Neural progenitor cell (in vitro differentiated cells): ENCODE measurements at regions not wholly inside any gene's neighbourhood (a gene's known extent, or its start where the extent isn't known, plus 50 kb on each side); places are given as distances from the start of the nearest gene placed in this dataset.

Experiments
- DNase-seq: peaks from one replicate; pipeline ENCODE4 v3.0.0-alpha.2; 2016; ENCODE audit warnings: low spot score
- H2AFZ ChIP-seq: fragments of 200-600 bp; sonication (generic); replicated peaks from 2 replicates; pipeline ENCODE4 v1.6.1; 2016; ENCODE audit warnings: antibody characterized with exemption
- H3F3A ChIP-seq: fragments of 200-600 bp; sonication (generic); 2 replicates; pipeline ENCODE4 v1.6.1; 2016; ENCODE audit warnings: antibody characterized with exemption, low read depth
- H3K27ac ChIP-seq: fragments of 200-600 bp; sonication (generic); 2 replicates; pipeline ENCODE4 v1.5.1; 2016; ENCODE audit warnings: mild to moderate bottlenecking
- H3K27me3 ChIP-seq: fragments of 200-600 bp; sonication (generic); 2 replicates; pipeline ENCODE4 v1.6.1; 2016; ENCODE audit warnings: mild to moderate bottlenecking, moderate library complexity
- H3K36me3 ChIP-seq: fragments of 200-600 bp; sonication (generic); 2 replicates; pipeline ENCODE4 v1.5.1; 2016
- H3K4me1 ChIP-seq: fragments of 200-600 bp; sonication (generic); 2 replicates; pipeline ENCODE4 v1.6.1; 2016; ENCODE audit warnings: mixed run types
- H3K4me2 ChIP-seq: fragments of 200-600 bp; sonication (generic); 2 replicates; pipeline ENCODE4 v1.6.1; 2016
- H3K4me3 ChIP-seq: fragments of 200-600 bp; sonication (generic); 2 replicates; pipeline ENCODE4 v1.5.1; 2016
- H3K79me2 ChIP-seq: fragments of 200-600 bp; sonication (generic); 2 replicates; pipeline ENCODE4 v1.6.1; 2016; ENCODE audit warnings: low read depth
- H3K9ac ChIP-seq: fragments of 200-600 bp; sonication (generic); 2 replicates; pipeline ENCODE4 v1.6.1; 2016
- H3K9me3 ChIP-seq: fragments of 200-600 bp; sonication (generic); 2 replicates; pipeline ENCODE4 v1.5.1; 2016; ENCODE audit warnings: low read depth
- H4K20me1 ChIP-seq: fragments of 200-600 bp; sonication (generic); 2 replicates; pipeline ENCODE4 v1.6.1; 2016; ENCODE audit warnings: low read depth
- H3K27ac Mint-ChIP-seq: 3 replicates; pipeline ENCODE4 v1.8.0; 2021; ENCODE audit warnings: mixed read lengths
- H3K27me3 Mint-ChIP-seq: 2 replicates; pipeline ENCODE4 v1.8.0; 2022; ENCODE audit warnings: low read depth, mild to moderate bottlenecking, inconsistent platforms, moderate library complexity, mixed read lengths; ENCODE audit not compliant: insufficient read depth
- H3K36me3 Mint-ChIP-seq: 3 replicates; pipeline ENCODE4 v1.8.0; 2021; ENCODE audit warnings: mixed read lengths
- H3K4me1 Mint-ChIP-seq: 3 replicates; pipeline ENCODE4 v1.8.0; 2021; ENCODE audit warnings: mixed read lengths
- H3K4me3 Mint-ChIP-seq: 3 replicates; pipeline ENCODE4 v1.8.0; 2021; ENCODE audit warnings: mild to moderate bottlenecking, moderate library complexity, mixed read lengths
- H3K9me3 Mint-ChIP-seq: 3 replicates; pipeline ENCODE4 v1.8.0; 2020; ENCODE audit warnings: mixed read lengths
- EZH2 ChIP-seq: fragments of 200-600 bp; sonication (generic); IDR thresholded peaks from 2 replicates; pipeline ENCODE4 v1.6.1; 2017; ENCODE audit warnings: antibody characterized with exemption, mild to moderate bottlenecking, moderate library complexity
- EZH2phosphoT487 ChIP-seq: fragments of 200-600 bp; sonication (generic); IDR thresholded peaks from 2 replicates; pipeline ENCODE4 v1.6.1; 2017; ENCODE audit warnings: antibody characterized with exemption
- TF ChIP-seq, protein P1 (sequence below): fragments of 200-600 bp; sonication (generic); IDR thresholded peaks from 2 replicates; pipeline ENCODE4 v1.5.1; 2017; ENCODE audit warnings: antibody characterized with exemption, mild to moderate bottlenecking

DNA sequence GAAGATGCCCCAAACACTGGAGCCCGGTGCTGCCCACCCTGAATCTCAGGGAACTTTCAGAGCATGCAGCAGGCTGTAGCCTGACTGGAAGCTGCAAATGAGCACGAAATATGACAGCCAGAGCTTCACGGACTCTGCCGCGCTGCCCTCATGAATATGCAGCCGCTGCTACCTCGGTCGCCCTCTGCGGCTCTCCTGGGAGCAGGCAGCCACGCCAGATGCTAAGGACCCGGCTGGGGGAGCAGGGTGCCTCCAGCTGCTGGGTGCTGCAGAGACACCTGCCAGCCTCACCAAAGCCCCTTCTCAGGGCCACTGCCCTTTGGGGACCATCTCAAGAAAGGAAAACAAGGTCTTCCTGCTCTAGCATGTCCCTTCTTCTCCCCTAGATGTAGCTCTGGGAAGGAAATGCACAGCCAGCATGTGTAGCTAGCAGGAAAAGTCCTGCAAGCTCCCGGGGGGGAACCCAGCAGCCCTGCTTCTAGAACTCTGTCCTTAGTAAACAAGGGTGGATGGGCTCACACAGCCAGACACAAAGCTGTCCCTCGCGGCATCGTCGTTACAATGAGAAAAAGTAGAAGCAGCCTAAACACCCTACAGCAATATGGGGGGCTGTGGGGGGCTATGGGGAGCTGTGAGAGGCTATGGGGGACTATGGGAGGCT, 56.8 kb upstream of the OLFM1 start:
- H3K4me3 Mint-ChIP-seq = no peak overlapping the region
- H3F3A ChIP-seq = no peaks in the 10 kb centered on the region
- no peaks in the 10 kb centered on the region for H3K4me1 ChIP-seq

DNA sequence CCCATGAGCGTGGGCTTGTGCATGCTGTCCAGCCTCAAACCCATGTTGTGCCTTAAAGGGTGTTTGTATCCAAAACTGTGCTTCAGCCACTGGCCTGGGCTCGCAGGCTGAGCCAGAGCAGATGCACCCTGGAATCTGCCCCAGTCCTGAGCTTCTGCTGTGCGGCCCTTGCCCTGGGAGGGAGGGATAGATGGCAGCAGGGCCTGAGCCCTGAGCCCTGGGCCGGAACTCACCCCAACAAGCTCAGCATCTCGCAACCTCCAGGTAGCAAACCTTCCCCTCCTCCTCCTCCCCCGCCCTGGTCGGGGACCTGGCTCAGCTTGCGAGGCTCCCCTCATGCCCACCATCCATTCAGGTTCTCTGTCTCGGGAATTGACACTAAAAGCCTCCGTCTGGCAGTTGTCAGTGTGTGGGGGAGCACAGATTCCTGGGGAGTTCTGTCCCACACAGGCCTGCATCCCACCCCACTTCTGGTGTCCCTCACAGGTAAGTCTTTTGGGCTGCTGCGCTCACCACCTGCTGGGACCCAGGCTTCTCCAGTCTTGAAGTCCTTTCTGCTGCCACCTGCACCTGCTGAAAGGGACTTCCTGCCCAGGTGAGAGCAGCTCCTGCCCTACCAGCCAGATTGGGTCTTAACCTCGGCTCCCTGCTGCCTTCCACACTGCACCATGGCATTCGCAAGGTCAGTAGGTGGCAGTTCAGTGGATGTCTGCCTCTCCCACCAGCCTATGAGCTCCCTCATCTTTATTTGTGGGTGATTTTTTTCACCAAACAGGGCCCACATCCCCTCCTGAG, 55.2 kb upstream of the OLFM1 start:
- Histone ChIP-seq H3K27me3 (no peaks in the 10 kb centered on the region), H3K4me3 (no peak overlapping the region), H4K20me1 (no peaks in the 10 kb centered on the region), H2AFZ (no peak overlapping the region), H3K36me3 (no peaks in the 10 kb centered on the region), H3K27ac (no peak overlapping the region), H3K9ac (no peak overlapping the region), H3F3A (no peaks in the 10 kb centered on the region), H3K4me2 (no peak overlapping the region), H3K4me1 (no peaks in the 10 kb centered on the region), H3K9me3 (no peaks in the 10 kb centered on the region), H3K79me2 (no peaks in the 10 kb centered on the region)
- TF ChIP-seq EZH2phosphoT487 (no peak), EZH2 (no peak)
- TF ChIP-seq, protein P1, sequence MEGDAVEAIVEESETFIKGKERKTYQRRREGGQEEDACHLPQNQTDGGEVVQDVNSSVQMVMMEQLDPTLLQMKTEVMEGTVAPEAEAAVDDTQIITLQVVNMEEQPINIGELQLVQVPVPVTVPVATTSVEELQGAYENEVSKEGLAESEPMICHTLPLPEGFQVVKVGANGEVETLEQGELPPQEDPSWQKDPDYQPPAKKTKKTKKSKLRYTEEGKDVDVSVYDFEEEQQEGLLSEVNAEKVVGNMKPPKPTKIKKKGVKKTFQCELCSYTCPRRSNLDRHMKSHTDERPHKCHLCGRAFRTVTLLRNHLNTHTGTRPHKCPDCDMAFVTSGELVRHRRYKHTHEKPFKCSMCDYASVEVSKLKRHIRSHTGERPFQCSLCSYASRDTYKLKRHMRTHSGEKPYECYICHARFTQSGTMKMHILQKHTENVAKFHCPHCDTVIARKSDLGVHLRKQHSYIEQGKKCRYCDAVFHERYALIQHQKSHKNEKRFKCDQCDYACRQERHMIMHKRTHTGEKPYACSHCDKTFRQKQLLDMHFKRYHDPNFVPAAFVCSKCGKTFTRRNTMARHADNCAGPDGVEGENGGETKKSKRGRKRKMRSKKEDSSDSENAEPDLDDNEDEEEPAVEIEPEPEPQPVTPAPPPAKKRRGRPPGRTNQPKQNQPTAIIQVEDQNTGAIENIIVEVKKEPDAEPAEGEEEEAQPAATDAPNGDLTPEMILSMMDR = no peak
- no peak overlapping the region for H3K27ac Mint-ChIP-seq
- DNase-seq = no peak
- H3K4me3 Mint-ChIP-seq = no peak overlapping the region
- no peaks in the 10 kb centered on the region for H3K9me3 Mint-ChIP-seq
- H3K27me3 Mint-ChIP-seq = peaks cover 12% of the 10 kb centered on the region
- no peaks in the 10 kb centered on the region for H3K36me3 Mint-ChIP-seq
- peaks cover 3% of the 10 kb centered on the region for H3K4me1 Mint-ChIP-seq

More for the DNA sequence above, 56.8 kb upstream of the OLFM1 start:
- Histone ChIP-seq H3K9ac (no peak overlapping the region), H3K27me3 (no peaks in the 10 kb centered on the region), H3K27ac (no peak overlapping the region), H3K4me3 (no peak overlapping the region), H4K20me1 (no peaks in the 10 kb centered on the region), H3K4me2 (no peak overlapping the region), H3K79me2 (no peaks in the 10 kb centered on the region), H3K9me3 (no peaks in the 10 kb centered on the region), H2AFZ (no peak overlapping the region), H3K36me3 (no peaks in the 10 kb centered on the region)
- no peaks in the 10 kb centered on the region for H3K36me3 Mint-ChIP-seq
- no peak overlapping the region for H3K27ac Mint-ChIP-seq
- H3K4me1 Mint-ChIP-seq = peaks cover 3% of the 10 kb centered on the region
- no peak for DNase-seq
- peaks cover 6% of the 10 kb centered on the region for H3K27me3 Mint-ChIP-seq
- TF ChIP-seq EZH2 = no peak
- TF ChIP-seq, protein P1 = no peak
- TF ChIP-seq EZH2phosphoT487 = no peak
- H3K9me3 Mint-ChIP-seq = no peaks in the 10 kb centered on the region

DNA sequence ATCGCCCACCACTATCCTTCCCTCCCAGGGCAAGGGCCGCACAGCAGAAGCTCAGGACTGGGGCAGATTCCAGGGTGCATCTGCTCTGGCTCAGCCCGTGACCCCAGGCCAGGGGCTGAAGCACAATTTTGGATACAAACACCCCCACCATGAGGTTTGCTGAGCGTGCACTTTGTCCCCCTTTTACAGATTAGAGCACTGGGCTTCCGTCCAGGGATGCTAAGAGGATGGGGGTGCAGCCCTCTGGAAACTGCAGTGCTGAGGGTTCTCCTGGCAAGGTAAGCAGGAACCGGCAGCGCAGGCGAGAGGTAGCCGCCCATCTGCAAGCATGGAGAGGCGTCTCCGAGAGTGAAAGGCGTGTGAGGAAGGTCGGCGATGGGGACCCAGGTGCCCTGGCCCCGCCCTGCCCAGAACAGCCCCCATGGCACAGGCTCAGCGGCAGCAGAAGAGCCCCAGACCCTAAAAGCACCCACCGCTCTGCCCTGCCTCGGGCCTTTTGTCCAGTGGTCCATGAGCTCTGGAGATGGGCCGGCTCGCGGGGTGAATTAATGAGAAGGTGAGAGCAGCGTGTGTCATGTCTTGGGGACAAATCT, 54.5 kb upstream of the OLFM1 start:
- Mint-ChIP-seq H3K27ac (no peak overlapping the region), H3K9me3 (no peaks in the 10 kb centered on the region), H3K4me1 (peaks cover 3% of the 10 kb centered on the region), H3K27me3 (peaks cover 12% of the 10 kb centered on the region), H3K4me3 (no peak overlapping the region), H3K36me3 (no peaks in the 10 kb centered on the region)
- Histone ChIP-seq H4K20me1 (no peaks in the 10 kb centered on the region), H3K4me2 (no peak overlapping the region), H3F3A (no peaks in the 10 kb centered on the region), H3K36me3 (no peaks in the 10 kb centered on the region), H3K4me3 (no peak overlapping the region), H3K79me2 (no peaks in the 10 kb centered on the region), H3K9ac (no peak overlapping the region), H3K27ac (no peak overlapping the region), H3K9me3 (no peaks in the 10 kb centered on the region), H3K4me1 (no peaks in the 10 kb centered on the region), H3K27me3 (no peaks in the 10 kb centered on the region), H2AFZ (no peak overlapping the region)
- DNase-seq = no peak
- TF ChIP-seq EZH2phosphoT487 = no peak
- no peak for TF ChIP-seq EZH2
